Activated naive CD4-positive, alpha-beta T cell treated with anti-CD3 and anti-CD28 coated beads for 36 hours (primary cell): ENCODE measurements at regions not wholly inside any gene's neighbourhood (a gene's known extent, or its start where the extent isn't known, plus 50 kb on each side); places are given as distances from the start of the nearest gene placed in this dataset.

Source experiments
- CTCF ChIA-PET: fragments of 350-600 bp; sonication (Branson Sonifier 250); formaldehyde crosslinking; loops from one replicate; lab custom pipeline; 2021; ENCODE audit warnings: antibody characterized with exemption; lab: Charles Lee
- DNase-seq: peaks from one replicate; pipeline ENCODE4 v3.0.0-alpha.2; 2020
- H3K27ac Mint-ChIP-seq: one replicate; pipeline ENCODE4 v1.8.0; 2021; ENCODE audit warnings: mild to moderate bottlenecking, mixed read lengths
- H3K27me3 Mint-ChIP-seq: one replicate; pipeline ENCODE4 v1.8.0; 2021; ENCODE audit warnings: low read depth, mixed read lengths
- H3K36me3 Mint-ChIP-seq: one replicate; pipeline ENCODE4 v1.8.0; 2021; ENCODE audit warnings: low read depth, mixed read lengths
- H3K4me1 Mint-ChIP-seq: one replicate; pipeline ENCODE4 v1.8.0; 2021; ENCODE audit warnings: low read depth, mixed read lengths
- H3K4me3 Mint-ChIP-seq: one replicate; pipeline ENCODE4 v1.8.0; 2021; ENCODE audit warnings: mild to moderate bottlenecking, moderate library complexity, mixed read lengths
- H3K9me3 Mint-ChIP-seq: one replicate; pipeline ENCODE4 v1.8.0; 2021; ENCODE audit warnings: mixed read lengths
- intact Hi-C: fragments of 100-400 bp; cut with micrococcal nuclease; formaldehyde crosslinking; loops from one replicate; pipeline ENCODE4 v1.15.1; 2023

- CTCF ChIA-PET = interaction anchor here (0.6 to 2.5 kb wide), 12 partner anchors 12 to 523 kb away, joined by 3 to 9 read pairs (median 4); no protein-coding TSS in a partner anchor
These were observed 50.2 kb upstream of the DACT2 start for GRCh38 chr6:168369786-168370185.

GRCh38 chr6:168370310-168370991 is 50.9 kb upstream of the DACT2 start:
- Mint-ChIP-seq H3K4me1 (peaks cover 7% of the 10 kb centered on the region), H3K27ac (no peak overlapping the region), H3K4me3 (no peak overlapping the region), H3K9me3 (peaks cover 2% of the 10 kb centered on the region), H3K36me3 (no peaks in the 10 kb centered on the region), H3K27me3 (peaks cover 4% of the 10 kb centered on the region)
- DNase-seq = peak; percentile 75
- intact Hi-C loops = loop anchor here (1.0 kb wide), 1 partner anchor 514 kb away; no protein-coding TSS in a partner anchor
- CTCF ChIA-PET = interaction anchor here (0.6 to 2.5 kb wide), 10 partner anchors 11 to 523 kb away, joined by 3 to 9 read pairs (median 4); no protein-coding TSS in a partner anchor

More at GRCh38 chr6:168369786-168370185, 50.2 kb upstream of the DACT2 start:
- no peak for DNase-seq
- H3K9me3 Mint-ChIP-seq = peaks cover 2% of the 10 kb centered on the region
- H3K36me3 Mint-ChIP-seq = no peaks in the 10 kb centered on the region
- H3K4me3 Mint-ChIP-seq = no peak overlapping the region
- intact Hi-C loops = loop anchor here (1.0 to 10.0 kb wide), 2 partner anchors 215 to 515 kb away; no protein-coding TSS in a partner anchor
- H3K27ac Mint-ChIP-seq = no peak overlapping the region
- peaks cover 7% of the 10 kb centered on the region for H3K4me1 Mint-ChIP-seq
- H3K27me3 Mint-ChIP-seq = peaks cover 4% of the 10 kb centered on the region

DNA sequence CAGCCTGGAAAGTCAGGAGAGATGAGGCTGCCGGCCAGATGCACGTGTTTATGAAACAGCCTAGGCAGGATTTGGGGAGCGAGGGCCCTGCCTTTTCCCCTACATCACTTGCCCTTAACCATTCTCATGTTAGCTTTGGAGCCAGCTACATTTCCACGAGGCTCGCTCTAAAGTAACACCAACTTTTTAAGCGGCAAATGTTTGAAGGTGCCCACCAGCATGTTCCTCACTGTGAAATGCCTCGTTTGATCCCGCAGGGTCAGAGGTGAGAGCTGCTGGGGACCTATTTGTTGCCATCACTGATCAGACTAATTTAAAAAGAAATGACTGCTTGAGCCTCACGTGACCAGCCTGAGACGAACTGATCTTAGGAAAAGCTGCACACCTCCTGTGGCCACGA is 51.6 kb upstream of the DACT2 start:
- no peak for DNase-seq
- Mint-ChIP-seq H3K27ac (no peak overlapping the region), H3K4me3 (no peak overlapping the region), H3K27me3 (peaks cover 4% of the 10 kb centered on the region), H3K36me3 (no peaks in the 10 kb centered on the region), H3K9me3 (peaks cover under 1% of the 10 kb centered on the region), H3K4me1 (peaks cover 7% of the 10 kb centered on the region)
- CTCF ChIA-PET = interaction anchor here (2.3 to 2.5 kb wide), 2 partner anchors 510 to 512 kb away, joined by 7 to 9 read pairs; no protein-coding TSS in a partner anchor
- intact Hi-C loops = no loop called here

DNA sequence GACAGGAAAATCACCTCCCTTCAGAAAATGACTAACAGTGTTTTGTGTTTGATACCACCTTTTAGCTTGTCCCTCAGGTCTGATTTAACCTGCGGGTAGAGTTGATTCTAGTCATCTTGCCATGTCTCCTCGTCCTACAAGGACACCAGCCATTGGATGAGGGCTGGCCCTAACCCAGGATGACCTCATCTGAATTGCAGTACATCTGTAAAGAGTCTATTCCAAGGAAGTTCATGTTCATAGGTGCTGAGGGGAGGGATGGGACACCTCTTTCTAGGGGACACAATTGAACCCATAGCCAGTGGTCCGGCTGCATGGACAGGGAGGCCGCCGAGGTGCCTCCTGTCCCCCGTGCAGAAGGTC is 52.0 kb upstream of the DACT2 start:
- Mint-ChIP-seq H3K4me3 (no peak overlapping the region), H3K36me3 (no peaks in the 10 kb centered on the region)
- CTCF ChIA-PET = interaction anchor here (2.5 kb wide), 1 partner anchor 512 kb away, joined by 9 read pairs; no protein-coding TSS in a partner anchor

DNA sequence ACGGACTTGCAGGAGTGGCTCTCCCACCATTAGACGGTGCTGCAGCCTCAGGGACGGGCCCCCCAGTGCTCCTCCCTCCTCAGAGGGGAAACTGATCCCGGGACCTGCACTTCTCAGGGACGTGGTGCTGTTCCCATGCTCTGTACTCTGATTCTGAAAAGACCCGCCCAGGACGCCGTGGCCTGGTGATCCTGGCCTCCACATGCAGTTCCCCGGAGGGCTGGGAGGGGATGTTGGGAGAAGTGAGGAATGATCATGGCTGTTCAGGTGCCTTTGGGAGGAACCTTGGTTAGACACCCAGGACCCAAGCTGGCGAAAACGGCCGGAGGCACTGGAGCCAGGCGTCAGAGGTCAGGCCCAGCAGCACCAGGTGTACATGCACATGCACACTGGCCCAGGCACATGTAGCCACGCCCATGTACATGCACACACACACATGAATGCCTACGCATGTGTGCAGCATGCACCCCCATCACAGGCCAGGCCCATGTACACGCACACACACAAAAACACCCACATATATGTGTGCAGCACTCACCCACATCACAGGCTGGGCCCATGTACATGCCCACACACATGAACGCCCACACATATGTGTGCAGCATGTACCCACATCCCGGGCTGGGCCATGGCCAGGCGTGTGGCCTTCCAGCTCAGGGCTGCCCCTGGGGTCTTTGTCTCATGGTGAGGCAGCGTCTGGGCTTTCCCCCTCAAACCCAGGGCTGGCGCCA is 52.6 kb upstream of the DACT2 start:
- Mint-ChIP-seq H3K27me3 (peaks cover 4% of the 10 kb centered on the region), H3K4me1 (peaks cover 7% of the 10 kb centered on the region), H3K9me3 (no peaks in the 10 kb centered on the region), H3K4me3 (no peak overlapping the region), H3K36me3 (no peaks in the 10 kb centered on the region), H3K27ac (no peak overlapping the region)
- intact Hi-C loops = no loop called here
- DNase-seq = no peak
- CTCF ChIA-PET = no interaction called here

More for the DNA sequence above, 52.0 kb upstream of the DACT2 start:
- Mint-ChIP-seq H3K9me3 (no peaks in the 10 kb centered on the region), H3K4me1 (peaks cover 7% of the 10 kb centered on the region), H3K27ac (no peak overlapping the region), H3K27me3 (peaks cover 4% of the 10 kb centered on the region)
- intact Hi-C loops = no loop called here
- DNase-seq = no peak

DNA sequence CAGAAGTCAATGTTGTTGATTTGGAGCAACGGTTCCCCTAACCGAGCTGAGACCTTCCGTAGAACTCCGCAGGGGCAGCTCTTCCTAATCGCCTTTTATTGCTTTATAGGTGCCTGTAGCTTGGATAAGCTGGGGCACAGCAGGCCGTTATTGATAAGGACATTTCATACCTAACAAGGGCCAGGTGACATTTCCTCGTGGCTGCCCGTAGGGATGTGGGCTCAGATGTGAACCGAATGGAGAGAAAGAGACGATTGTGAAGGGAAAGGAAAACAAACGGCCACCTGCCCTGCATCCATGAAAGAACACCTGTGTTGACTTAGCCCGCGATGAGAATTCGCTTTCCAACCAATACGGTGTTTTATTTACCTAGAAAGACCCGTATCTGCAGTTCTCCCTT is 53.3 kb upstream of the DACT2 start:
- no peaks in the 10 kb centered on the region for H3K36me3 Mint-ChIP-seq
- no peaks in the 10 kb centered on the region for H3K27me3 Mint-ChIP-seq
- no peak for DNase-seq
- intact Hi-C loops = no loop called here
- peaks cover 3% of the 10 kb centered on the region for H3K4me1 Mint-ChIP-seq
- no peaks in the 10 kb centered on the region for H3K9me3 Mint-ChIP-seq
- CTCF ChIA-PET = no interaction called here
- H3K27ac Mint-ChIP-seq = no peak overlapping the region
- no peak overlapping the region for H3K4me3 Mint-ChIP-seq

- Mint-ChIP-seq H3K27me3 (no peaks in the 10 kb centered on the region), H3K9me3 (no peaks in the 10 kb centered on the region), H3K36me3 (no peaks in the 10 kb centered on the region), H3K4me3 (no peak overlapping the region), H3K4me1 (peaks cover 3% of the 10 kb centered on the region), H3K27ac (no peak overlapping the region)
- DNase-seq = no peak
- intact Hi-C loops = no loop called here
- CTCF ChIA-PET = no interaction called here
These were observed 53.8 kb upstream of the DACT2 start for GRCh38 chr6:168373389-168373788.

- H3K27ac Mint-ChIP-seq = no peak overlapping the region
These were observed 54.5 kb upstream of the DACT2 start for GRCh38 chr6:168374051-168374502.

GRCh38 chr6:168374541-168375071 is 55.0 kb upstream of the DACT2 start:
- Mint-ChIP-seq H3K9me3 (no peaks in the 10 kb centered on the region), H3K4me3 (no peak overlapping the region), H3K4me1 (peaks cover 3% of the 10 kb centered on the region), H3K27ac (no peak overlapping the region), H3K27me3 (no peaks in the 10 kb centered on the region), H3K36me3 (no peaks in the 10 kb centered on the region)
- intact Hi-C loops = no loop called here
- CTCF ChIA-PET = no interaction called here
- DNase-seq = no peak

More at GRCh38 chr6:168374051-168374502, 54.5 kb upstream of the DACT2 start:
- Mint-ChIP-seq H3K4me1 (peaks cover 3% of the 10 kb centered on the region), H3K36me3 (no peaks in the 10 kb centered on the region), H3K9me3 (no peaks in the 10 kb centered on the region), H3K4me3 (no peak overlapping the region), H3K27me3 (no peaks in the 10 kb centered on the region)
- intact Hi-C loops = no loop called here
- DNase-seq = no peak
- CTCF ChIA-PET = no interaction called here

- Mint-ChIP-seq H3K9me3 (no peaks in the 10 kb centered on the region), H3K27ac (no peak overlapping the region)
These were observed 56.5 kb upstream of the DACT2 start for GRCh38 chr6:168376120-168376519.

GRCh38 chr6:168376811-168377483 is 57.4 kb upstream of the DACT2 start:
- CTCF ChIA-PET = no interaction called here
- DNase-seq = no peak
- no peak overlapping the region for H3K4me3 Mint-ChIP-seq
- H3K9me3 Mint-ChIP-seq = no peaks in the 10 kb centered on the region
- H3K36me3 Mint-ChIP-seq = no peaks in the 10 kb centered on the region
- H3K27ac Mint-ChIP-seq = no peak overlapping the region
- no peaks in the 10 kb centered on the region for H3K4me1 Mint-ChIP-seq
- intact Hi-C loops = no loop called here
- no peaks in the 10 kb centered on the region for H3K27me3 Mint-ChIP-seq

More at GRCh38 chr6:168376120-168376519, 56.5 kb upstream of the DACT2 start:
- CTCF ChIA-PET = no interaction called here
- Mint-ChIP-seq H3K4me3 (no peak overlapping the region), H3K4me1 (no peaks in the 10 kb centered on the region), H3K27me3 (no peaks in the 10 kb centered on the region), H3K36me3 (no peaks in the 10 kb centered on the region)
- intact Hi-C loops = no loop called here
- DNase-seq = no peak

GRCh38 chr6:168377484-168377855 is 57.9 kb upstream of the DACT2 start:
- no peak overlapping the region for H3K4me3 Mint-ChIP-seq
- H3K36me3 Mint-ChIP-seq = no peaks in the 10 kb centered on the region
- intact Hi-C loops = no loop called here
- H3K27ac Mint-ChIP-seq = no peak overlapping the region
- DNase-seq = no peak
- no peaks in the 10 kb centered on the region for H3K9me3 Mint-ChIP-seq
- H3K4me1 Mint-ChIP-seq = no peaks in the 10 kb centered on the region
- H3K27me3 Mint-ChIP-seq = no peaks in the 10 kb centered on the region
- CTCF ChIA-PET = no interaction called here
